GM19025 (cell line): ENCODE measurements at regions not wholly inside any gene's neighbourhood (a gene's known extent, or its start where the extent isn't known, plus 50 kb on each side); places are given as distances from the start of the nearest gene placed in this dataset.
A peak's percentile ranks its signal among the peaks of the same experiment; 100 is the strongest.
"Not testable (repeated sequence)": the region's sequence is repeated elsewhere in the genome, so short reads cannot be mapped to it uniquely, and the experiment has no call there.

ENCODE experiments used
- ATAC-seq: cut with Tn5 transposase; IDR thresholded peaks from one replicate; pipeline ENCODE4 v1.9.1; 2021; ENCODE audit warnings: mild to moderate bottlenecking, low read depth, moderate library complexity; ENCODE audit not compliant: unreplicated experiment

DNA sequence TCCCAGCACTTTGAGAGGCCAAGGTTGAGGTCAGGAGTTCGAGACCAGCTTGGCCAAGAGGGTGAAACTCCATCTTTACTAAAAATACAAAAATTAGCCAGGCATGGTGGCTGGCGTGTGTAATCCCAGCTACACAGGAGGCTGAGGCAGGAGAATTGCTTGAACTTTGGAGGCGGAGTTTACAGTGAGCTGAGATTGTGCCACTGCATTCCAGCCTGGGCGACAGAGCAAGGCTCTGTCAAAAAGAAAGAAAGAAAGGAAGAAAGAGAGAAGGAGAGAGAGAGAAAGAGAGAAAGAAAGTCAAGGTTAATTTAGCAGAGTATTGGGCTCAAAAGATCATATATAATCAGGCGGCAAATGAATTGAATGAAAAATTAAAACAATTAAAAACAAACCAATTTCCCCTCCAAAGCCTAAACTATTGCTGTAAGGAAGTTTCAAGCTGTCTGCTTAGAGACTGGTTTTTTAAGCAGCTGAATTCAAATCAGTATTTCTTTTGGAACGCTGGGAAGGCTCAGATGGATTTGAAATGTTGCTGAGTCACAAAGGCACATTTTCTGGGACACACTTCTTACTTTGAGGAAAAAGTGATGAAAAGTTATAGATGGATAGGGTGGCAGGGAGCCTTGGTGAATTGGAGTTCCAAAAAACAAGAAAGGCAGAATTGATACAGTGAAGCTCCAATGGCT lies 81.3 kb upstream of the BHLHE40 start:
- ATAC-seq = no peak

DNA sequence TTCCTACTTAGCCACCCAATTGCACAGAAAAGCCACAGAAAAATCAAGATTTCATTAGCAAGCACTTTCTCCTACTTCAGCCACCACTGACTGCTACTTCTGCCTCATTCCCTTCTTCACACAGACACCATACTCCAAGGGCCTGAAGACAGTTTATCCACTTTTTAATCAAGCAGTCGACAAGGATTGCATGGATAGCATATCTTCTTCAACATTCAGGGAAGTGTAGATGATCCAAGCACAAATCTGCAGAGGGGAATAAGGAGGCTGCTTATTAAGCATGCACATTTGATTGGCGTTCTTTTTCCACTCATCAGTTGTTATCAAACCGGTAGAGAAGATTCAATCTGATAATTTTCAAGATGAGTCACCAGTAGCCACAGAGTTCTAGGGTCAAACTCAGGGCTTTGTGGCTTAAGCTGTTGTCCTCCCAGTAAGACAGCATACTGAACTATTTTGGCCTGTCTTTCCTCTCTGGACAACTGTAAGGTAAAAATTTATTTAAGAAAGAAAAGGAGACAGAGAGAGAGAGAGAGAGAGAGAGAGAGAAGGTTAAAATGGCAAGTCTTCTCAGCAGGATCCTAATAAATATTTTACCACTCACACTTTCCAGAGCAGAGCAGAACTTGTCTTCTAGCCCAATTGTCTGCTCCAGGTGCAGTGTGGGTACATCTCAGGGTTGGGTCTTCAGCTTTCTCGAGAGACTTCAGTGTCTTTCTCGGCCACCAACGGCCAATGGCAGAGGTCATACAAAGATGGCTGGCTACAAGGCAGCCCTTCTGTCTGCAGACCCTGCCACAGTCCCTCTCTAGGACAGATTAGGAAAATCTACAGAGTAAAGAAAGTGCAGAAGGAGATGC lies 80.6 kb upstream of the BHLHE40 start:
- ATAC-seq = peak; percentile 94

GRCh38 chr3:4899710-4900109 lies 79.5 kb upstream of the BHLHE40 start:
- no peak for ATAC-seq

GRCh38 chr3:4900298-4900697 lies 78.9 kb upstream of the BHLHE40 start:
- ATAC-seq = no peak

DNA sequence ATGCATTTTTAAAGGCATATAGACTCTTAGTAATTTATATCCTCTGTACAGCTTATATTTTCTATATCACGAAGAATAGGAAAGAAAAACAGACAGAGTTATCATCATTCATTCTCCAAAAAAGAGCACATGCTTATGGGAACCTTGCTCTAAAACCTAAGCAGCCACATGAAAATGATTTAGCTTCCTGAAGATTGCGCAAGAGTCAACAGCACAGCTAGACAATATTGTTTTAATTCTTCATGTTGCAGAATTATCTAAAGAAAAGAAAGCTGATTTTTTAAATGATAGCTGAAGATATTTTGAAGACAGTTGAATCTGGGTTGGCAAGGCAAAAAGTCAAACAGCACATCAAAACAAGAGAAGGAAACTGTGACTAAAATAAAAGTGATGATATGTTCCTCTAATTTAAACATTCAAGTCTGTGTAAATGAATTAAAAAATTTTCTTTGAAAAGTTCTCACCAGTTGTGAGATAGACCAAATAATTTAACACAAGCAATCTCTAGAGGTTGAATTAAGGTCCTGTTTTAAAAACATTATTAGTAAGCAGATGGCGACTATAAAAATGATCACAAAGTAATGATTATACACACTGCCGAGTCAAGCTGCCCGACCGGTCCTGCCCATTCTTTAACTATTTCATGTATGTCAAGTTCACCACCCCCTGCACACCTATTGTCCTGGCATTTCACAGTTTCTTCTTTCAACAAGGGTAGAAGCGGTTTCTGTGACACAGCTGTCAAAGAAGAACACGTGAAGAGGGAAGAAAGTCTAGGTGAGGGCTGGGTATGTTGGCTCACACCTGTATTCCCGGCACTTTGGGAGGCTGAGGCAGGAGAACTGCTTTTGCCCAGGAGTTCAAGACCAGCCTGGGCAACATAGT lies 74.2 kb upstream of the BHLHE40 start:
- ATAC-seq = no peak

DNA sequence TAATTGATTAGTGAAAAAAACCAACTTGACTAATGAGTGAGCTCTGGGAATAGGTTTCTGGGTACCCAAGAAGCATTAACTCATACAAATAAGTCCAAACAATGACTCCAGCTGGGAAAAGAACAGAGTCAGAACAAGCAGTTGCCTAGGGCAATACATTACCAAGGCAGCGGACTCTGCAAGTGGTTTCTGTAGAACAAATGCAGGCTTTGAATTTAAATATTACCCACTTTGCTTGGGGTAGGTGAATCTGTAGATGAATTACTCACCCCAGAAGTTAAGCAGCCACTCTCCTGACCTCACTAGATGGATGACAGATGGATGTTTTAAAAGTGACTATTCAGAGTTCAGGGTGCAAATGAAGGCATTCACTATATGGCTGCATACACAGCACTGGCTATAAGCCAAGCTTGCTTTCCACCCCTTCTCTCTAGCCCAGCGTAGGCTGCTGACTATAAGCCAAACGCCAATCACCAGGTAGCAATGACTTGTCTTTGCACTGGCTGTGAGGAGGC lies 73.1 kb upstream of the BHLHE40 start:
- peak; percentile 59 for ATAC-seq

DNA sequence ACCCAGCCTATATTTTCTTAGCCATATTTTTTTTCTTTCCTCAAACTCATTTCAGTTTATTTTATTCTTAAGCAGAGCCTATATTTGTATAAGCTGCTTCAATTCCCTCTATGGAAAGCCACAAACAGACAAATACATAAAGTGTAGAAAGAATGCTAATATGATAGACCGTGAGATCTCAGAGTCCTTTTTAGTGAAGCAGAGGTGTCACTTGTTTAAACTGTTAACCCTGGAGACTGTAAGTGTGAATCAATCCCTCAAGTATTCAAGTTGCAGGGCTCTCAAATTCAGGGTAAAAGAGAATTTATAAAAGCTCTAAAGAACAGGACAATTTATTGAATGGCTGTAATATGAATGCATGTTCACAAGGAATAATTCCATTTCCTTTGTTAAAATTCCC lies 72.2 kb upstream of the BHLHE40 start:
- no peak for ATAC-seq

DNA sequence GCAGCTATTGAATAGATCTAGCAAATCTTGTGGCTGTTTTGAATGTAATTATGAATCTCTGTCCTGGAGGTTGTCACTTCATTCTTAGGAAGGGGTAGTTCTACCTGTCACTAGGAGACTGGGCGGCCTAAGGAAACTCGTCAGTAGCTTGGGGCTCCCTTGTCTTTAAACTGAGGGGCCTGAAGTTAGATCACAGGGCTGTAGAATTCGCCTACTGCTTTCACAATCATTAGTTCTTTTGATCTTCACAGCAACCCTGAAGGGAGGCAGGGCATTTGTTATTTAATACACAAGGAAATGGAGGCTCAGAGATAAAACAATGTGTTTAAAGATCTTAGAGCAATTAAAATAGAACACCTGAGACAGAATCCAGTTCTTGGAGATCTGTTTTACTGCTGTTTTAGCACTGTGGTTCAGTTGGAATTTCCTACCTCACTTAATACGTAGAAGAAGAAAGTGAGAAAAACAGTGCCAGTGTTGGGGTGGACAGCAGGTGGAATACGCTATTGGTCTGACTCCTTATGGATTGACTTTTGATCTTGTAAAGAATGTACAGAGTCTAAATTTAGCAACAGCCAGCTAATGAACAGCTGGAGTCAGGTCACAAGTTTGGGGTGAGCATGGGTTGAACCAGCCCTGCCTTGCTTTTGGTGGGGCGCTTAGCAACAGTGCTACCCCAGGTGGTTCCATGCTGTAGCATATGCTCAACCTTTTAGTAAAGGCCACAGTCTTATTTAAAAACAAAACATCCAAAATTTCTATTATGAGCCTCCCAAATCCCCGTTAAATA lies 71.4 kb upstream of the BHLHE40 start:
- no peak for ATAC-seq

GRCh38 chr3:4908433-4909156 lies 70.6 kb upstream of the BHLHE40 start:
- no peak for ATAC-seq

GRCh38 chr3:4914464-4914863 lies 64.8 kb upstream of the BHLHE40 start:
- no peak for ATAC-seq

DNA sequence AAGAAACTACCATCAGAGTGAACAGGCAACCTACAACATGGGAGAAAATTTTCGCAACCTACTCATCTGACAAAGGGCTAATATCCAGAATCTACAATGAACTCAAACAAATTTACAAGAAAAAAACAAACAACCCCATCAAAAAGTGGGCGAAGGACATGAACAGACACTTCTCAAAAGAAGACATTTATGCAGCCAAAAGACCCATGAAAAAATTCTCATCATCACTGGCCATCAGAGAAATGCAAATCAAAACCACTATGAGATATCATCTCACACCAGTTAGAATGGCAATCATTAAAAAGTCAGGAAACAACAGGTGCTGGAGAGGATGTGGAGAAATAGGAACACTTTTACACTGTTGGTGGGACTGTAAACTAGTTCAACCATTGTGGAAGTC lies 57.6 kb upstream of the BHLHE40 start:
- ATAC-seq = not testable (repeated sequence)

DNA sequence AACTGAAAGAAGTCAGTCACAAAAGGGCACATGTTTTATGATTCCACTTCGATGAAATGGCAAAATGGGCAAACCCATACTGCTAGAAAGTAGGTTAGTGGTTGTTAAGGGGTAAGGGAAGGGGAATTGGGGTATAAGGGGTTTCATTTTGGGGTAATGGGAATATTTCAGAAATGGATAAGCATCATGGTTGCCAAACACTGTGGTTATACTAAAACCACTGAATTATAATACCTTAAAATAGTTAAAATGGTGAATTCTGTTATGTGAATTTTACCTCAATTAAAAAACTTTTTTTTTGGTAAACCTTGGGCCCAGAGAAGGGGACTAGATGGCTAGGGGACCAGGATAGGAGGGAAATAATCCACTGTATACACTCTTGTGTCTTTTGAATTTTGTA lies 52.3 kb upstream of the BHLHE40 start:
- ATAC-seq = no peak

- peak; percentile 16 for ATAC-seq
Measured at GRCh38 chr3:4928277-4928789, 50.9 kb upstream of the BHLHE40 start.
